GM19043 (cell line): ENCODE measurements at regions not wholly inside any gene's neighbourhood (a gene's known extent, or its start where the extent isn't known, plus 50 kb on each side); places are given as distances from the start of the nearest gene placed in this dataset.
A peak's percentile ranks its signal among the peaks of the same experiment; 100 is the strongest.
"Not testable (repeated sequence)": the region's sequence is repeated elsewhere in the genome, so short reads cannot be mapped to it uniquely, and the experiment has no call there.

Experiments
- ATAC-seq: cut with Tn5 transposase; IDR thresholded peaks from one replicate; pipeline ENCODE4 v1.9.1; 2021; ENCODE audit warnings: low read depth; ENCODE audit not compliant: unreplicated experiment

DNA sequence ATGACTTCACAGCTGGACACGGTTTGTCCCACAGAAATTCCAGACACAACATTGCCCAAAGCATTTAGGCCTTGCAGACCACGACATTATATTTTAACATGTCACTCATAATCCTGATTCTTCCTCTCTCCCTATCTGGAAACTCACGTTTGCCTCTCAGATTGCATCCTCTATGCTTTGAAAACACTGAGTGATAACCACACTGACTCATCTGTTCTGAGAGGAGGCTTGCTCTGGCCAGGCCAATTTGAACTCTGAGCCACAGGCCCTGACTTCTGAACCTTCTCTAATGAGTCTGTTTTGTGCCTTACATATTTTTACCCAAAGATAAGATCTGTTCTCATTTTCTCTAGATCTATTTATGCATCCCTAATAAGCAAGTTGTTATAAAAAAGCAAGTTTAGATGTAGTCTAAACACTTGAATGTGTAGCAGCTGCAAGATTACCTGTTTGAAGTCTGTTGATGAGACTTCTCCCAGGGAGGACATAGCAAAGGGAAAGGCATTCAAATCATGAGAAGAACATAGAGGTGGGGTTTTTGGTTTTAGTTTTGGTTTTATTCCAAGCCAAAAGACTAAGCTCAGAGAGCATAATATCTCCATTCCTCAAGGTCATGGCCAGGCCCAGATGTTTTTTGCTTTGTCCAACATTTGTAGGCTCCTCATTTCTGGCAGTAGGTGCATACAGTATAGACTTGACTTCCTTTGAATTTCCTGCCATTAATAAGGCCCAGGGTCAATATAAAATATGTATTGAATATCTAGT lies 234.4 kb upstream of the LRTM1 start:
- ATAC-seq, result no peak

GRCh38 chr3:55161231-55161630 lies 233.4 kb upstream of the LRTM1 start:
- no peak for ATAC-seq

DNA sequence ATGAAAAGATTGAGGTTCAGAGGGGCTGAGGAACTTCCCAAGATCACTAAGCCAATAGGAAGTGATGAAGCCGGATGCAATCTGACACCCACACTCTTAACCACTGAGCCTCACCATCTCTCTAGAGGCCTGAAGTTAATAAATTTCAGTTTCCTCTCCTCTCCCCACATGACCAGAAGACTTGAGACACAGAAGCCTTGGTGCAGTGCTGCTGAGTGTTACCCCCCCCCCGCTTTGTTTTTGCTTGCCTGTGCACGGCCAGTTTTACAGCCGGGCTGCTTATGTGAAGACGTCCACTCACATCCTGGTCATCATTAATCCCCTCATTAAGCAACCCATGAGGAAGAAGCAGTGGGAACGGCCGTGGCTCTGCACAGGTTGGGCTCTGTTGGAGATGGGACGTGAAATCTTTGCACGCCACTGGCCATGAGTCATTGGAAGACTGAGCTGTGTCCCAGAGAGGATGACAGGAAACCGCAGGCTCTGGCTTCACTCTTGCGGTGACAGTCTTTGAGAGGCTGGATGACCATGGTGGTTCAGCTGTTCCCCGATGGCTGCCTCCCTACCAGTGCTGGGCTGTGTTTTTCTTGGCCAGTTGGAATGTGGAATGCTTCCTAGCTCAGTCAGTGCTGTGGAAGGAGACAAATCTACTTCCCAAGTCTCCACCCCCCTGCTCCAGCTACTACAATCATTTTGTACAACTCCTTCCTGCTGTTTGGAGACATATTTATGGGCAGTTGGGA lies 232.6 kb upstream of the LRTM1 start:
- ATAC-seq, result peak; percentile 67

DNA sequence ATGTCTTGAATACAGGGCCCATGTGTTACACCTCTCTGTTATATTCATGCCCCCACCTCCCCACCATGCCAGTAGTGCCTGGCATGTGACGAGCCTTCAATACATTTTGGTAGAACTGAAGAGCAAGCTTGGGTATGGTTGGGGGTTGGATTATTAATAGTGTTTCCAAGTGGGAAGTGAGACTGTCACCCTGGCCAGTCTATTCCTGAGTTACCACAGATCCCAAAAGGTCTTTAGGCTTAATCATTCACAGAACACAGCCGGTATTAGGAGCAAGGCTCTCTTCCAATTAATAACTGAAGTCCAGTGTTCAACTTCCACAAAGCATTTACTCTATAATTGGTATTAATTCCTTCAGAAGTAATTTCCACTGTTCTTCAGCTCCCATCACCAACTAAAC lies 231.9 kb upstream of the LRTM1 start:
- ATAC-seq, result no peak

- ATAC-seq, result no peak
These were observed 231.2 kb upstream of the LRTM1 start for GRCh38 chr3:55159016-55159415.

DNA sequence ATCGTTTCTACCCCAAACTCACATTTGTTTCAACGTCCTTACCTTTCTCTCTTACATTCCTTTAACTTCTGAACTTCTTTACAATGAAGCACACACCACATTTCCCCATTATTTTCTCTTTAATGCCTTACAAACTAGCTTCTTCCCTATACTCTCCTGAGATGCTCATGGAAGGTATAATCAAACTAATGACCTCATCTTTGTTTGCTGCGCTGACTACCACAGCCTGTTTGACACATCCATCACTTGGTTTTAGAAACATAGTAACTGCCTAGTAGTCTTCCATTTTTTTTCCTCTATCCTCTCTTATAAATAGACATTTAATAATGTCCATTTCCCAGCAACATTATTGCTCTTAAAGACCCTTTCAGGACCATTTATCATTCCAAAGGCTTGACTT lies 230.5 kb upstream of the LRTM1 start:
- ATAC-seq, result no peak

DNA sequence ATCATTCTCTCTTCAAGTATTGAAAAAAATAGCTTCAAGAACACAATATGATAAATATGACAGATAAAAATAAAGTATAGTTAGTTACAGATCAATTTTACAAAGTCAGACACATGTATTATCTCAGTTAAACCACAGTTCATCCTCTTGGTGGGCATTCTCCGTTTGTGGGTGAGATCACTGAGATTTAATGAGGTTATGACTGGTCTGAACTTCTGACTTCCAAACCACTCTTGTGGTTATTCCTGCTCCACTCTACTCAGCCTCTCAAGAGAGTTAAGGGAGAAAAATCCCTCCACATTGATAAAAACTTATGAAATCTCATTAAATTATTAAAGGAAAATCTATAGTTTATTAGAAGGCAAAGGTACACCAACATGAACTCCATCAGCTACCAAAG lies 229.9 kb upstream of the LRTM1 start:
- ATAC-seq, result no peak

DNA sequence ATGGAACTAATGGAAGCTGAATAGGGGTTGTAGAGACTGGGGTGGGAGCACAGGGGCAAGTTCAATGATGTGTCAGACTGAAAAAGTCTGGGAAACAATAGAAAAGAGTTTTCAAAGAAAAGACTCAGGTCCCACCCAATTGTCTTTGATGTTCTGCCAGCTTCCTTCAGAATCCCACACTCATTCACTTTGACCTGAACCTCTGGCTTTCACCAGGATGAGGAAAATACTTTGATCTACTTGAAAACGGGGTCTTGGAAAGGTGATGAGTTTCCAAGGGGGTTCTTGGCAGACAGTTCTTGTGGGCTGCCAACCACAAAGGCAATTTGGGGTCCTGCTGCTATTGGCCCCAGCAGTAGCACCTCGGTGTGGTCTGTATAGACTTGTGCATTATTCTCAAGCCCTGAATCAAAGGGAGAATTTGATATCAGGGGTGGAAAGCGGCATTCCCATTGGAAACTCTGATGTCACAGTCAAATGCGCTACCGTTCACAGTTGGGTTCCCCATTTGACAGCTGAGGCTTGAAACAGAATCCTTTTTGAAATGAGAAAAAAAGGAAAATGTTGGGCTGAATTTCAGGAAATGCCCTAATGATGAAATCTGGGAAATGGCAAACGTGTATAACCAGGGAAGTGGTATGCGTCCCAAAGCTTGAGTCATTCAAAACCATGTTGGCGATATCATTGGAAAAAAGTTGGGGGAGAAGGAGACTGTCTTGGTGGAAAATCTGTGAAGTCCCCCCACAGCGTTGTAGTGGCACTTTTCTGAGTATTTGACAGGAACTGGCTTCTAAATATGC lies 229.2 kb upstream of the LRTM1 start:
- no peak for ATAC-seq

DNA sequence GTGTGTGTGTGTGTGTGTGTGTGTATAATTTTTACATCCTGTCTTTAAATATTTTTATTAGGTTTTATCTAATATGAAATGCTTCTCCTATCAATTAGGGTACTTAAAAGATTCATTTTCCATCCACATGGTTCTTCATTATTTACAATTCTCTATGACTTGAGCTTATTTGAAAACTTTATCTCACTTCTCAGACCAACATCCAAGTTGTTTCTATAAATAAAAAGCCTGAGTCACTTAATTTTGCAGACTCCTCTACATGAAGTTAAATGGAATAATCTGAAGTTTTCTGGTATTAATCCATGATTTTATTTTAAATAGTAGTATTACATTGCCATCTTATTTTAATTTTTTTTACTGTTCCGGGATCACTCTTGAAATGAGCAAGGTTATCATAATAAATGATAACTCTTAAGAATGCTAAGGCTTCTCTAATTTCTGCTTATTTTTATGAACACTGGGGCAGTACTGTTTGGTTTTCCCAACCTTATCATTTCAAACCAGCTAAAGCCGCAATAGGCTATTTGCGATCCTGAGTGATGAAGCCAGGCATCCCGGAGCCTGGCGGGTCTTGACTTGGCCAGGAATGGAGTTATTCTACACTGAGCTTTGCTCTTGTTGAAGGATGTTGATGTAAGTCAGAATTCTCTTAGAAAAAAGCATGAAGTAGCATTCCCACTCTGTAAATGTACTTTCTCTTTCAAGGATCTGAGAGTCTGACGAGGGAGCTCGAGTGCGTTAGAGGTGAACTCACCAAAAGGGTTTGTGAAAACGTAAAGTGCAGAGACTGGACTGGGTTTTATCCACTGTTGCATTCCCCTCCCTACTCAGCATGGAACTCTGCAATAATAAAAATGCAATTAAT lies 220.2 kb upstream of the LRTM1 start:
- no peak for ATAC-seq

DNA sequence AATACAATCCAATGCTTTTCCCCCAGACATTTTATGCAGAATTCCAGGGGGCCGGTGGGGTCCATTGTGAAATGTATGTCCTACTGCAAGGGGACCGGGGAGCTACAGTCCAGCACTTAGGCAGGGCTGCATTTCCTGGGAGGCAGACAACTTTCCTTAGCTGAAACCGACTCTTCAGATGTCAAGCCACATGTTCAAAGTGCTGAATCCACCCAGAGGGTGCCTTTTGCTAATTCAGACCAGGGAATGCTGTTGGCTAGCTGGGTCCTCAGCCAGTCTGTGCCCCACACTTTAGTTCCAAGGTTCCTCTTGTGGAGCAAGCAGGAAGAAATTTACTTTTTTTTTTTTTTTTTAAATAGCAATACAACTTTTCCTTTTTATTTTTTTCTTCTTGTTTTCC lies 219.5 kb upstream of the LRTM1 start:
- ATAC-seq, result no peak

DNA sequence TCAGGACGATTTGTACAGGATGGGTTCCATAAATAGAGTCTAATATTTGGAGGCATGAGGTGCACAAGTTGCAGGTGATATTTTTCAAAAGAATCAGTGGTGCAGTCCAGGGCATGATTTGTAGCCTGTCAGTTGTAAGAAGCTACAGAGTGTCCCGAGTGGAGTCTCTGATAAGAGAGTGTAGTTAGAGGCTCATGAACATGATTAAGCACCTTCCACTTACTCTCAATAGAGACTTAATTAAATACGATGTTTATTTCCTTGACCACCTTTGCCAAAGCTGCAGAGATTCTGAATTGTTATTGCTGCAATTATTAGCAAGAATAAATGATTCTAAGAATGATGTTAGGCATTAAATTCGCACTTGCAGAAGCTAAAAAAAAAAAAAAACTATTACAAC lies 218.4 kb upstream of the LRTM1 start:
- ATAC-seq, result no peak

DNA sequence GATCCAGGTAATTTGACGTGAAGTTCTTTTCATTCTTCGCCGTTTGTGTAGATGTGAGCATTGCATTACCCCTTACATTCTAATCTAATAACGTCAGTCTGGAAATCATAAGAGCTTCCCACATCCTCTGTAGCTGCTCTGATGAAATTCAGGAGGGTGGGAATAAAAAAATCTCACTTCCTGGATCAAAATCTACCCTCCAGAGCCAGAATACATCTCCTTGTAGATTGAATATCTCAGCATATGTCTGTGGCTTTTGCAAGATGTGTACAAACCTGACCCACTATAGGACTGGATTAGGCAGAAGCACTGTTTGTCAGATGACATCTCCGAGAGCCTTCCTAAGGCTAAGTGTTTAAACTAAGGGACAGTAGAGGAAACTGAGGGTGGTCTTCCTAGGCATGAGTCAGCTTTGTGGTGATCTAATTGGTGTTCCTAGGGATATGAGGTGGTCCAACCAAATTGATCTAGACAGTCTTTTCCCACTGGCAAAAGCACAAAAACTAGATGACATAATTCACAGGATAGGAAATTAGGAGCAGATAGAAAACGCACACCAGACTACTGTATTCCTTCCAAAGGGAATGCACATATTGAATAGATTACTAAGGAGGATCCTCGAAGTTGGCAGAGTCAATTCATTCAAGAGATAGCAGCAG lies 216.3 kb upstream of the LRTM1 start:
- no peak for ATAC-seq

GRCh38 chr3:55143336-55143735 lies 215.5 kb upstream of the LRTM1 start:
- no peak for ATAC-seq

GRCh38 chr3:55136291-55136690 lies 208.4 kb upstream of the LRTM1 start:
- not testable (repeated sequence) for ATAC-seq

- ATAC-seq, result no peak
These were observed 200.5 kb upstream of the LRTM1 start for GRCh38 chr3:55128225-55128823.

GRCh38 chr3:55127565-55127964 lies 199.7 kb upstream of the LRTM1 start:
- ATAC-seq, result no peak

DNA sequence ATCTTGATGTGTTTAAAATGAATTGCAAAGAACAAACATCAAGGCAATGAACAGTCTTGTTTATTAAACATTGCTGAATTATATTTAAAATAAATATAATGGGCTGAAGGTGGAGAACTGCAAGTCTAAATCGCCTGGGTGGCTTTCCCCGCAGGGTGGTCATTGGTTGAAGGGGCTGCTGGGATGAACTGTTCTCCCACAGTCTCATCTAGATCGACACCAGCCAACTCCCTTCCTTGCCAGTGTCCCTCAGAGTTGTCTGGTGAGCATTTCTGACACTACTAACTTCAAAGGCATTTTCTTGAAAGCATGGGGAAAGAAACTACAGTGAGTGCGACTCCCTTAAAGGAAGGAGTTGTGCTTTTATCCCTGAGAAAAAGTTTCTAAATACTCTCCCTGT lies 196.5 kb upstream of the LRTM1 start:
- ATAC-seq, result no peak
